ENCODE measurements at regions not wholly inside any gene's neighbourhood (a gene's known extent, or its start where the extent isn't known, plus 50 kb on each side); places are given as distances from the start of the nearest gene placed in this dataset.
A peak's percentile ranks its signal among the peaks of the same experiment; 100 is the strongest.

DNA sequence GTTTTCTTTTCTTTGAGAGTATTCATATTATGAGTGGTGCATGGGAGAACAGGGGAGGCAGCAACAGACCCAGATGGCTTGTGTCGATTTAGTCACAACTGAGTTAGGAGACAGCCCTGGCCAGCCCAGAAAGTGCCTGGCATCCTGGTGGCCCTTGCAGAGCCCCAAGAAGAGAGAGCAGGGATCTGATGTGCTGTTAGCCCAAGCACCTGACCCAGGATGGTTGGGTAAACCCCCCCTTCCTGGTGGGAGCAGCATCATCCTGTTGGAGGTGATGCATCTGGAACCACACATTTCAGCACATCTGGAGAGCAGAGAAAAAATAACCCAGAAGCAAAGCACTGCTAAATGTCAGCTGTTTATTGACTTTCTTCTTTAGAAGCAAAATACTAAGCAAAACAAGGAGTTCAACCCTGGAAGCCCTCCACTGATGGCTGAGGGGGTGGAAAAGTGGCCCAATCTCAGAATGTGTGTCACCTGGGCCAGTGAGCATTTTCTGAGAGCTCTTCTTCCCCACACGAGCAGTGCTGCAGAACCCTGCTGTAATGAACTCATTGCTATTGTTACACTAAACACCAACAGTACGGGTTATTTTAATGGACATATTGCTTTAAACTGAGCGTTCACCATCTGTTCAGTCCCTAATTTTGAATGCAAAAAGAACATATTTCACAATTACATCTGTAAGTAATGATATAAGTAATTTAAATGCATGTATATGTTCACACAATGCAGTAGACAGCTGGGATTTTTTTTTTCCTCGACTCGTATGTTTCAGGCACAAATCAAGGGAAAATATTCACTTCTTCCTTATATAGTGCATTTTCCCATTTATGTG lies 100.6 kb upstream of the SMIM21 start:
- BruUV-seq (replicated peaks), result no TSS peak
- Mint-ChIP-seq H3K4me3 (ENCODE audit: unreplicated experiment) (no peak overlapping the region), H3K9me3 (ENCODE audit: unreplicated experiment) (no peaks in the 10 kb centered on the region), H3K4me1 (ENCODE audit: insufficient read depth, unreplicated experiment) (peaks cover 7% of the 10 kb centered on the region), H3K27me3 (ENCODE audit: insufficient read depth, unreplicated experiment) (no peaks in the 10 kb centered on the region), H3K36me3 (ENCODE audit: insufficient read depth, unreplicated experiment) (no peaks in the 10 kb centered on the region), H3K27ac (ENCODE audit: low read depth, unreplicated experiment) (no peak overlapping the region)
- intact Hi-C loops (cut with micrococcal nuclease), result no loop called here
- TF ChIP-seq CTCF (IDR thresholded peaks at IDR 0.05; ENCODE audit: unreplicated experiment), result no peak
- POLR2A ChIA-PET, result no interaction called here
- CTCF ChIA-PET, result no interaction called here
- no peak for DNase-seq (ENCODE audit: unreplicated experiment)

- no peaks in the 10 kb centered on the region for H3K4me1 Mint-ChIP-seq (ENCODE audit: insufficient read depth, unreplicated experiment)
- intact Hi-C loops (cut with micrococcal nuclease), result no loop called here
- no peak for TF ChIP-seq CTCF (IDR thresholded peaks at IDR 0.05; ENCODE audit: unreplicated experiment)
- H3K9me3 Mint-ChIP-seq (ENCODE audit: unreplicated experiment), result no peaks in the 10 kb centered on the region
- ChIA-PET POLR2A (no interaction called here), CTCF (no interaction called here)
- no peak overlapping the region for H3K4me3 Mint-ChIP-seq (ENCODE audit: unreplicated experiment)
- BruUV-seq (replicated peaks), result no TSS peak
- no peak for DNase-seq (ENCODE audit: unreplicated experiment)
- peaks cover 6% of the 10 kb centered on the region for H3K36me3 Mint-ChIP-seq (ENCODE audit: insufficient read depth, unreplicated experiment)
- H3K27ac Mint-ChIP-seq (ENCODE audit: low read depth, unreplicated experiment), result peak overlapping the region; percentile 57
- no peaks in the 10 kb centered on the region for H3K27me3 Mint-ChIP-seq (ENCODE audit: insufficient read depth, unreplicated experiment)
Observed at GRCh38 chr18:75526038-75526437, 98.5 kb upstream of the SMIM21 start.

DNA sequence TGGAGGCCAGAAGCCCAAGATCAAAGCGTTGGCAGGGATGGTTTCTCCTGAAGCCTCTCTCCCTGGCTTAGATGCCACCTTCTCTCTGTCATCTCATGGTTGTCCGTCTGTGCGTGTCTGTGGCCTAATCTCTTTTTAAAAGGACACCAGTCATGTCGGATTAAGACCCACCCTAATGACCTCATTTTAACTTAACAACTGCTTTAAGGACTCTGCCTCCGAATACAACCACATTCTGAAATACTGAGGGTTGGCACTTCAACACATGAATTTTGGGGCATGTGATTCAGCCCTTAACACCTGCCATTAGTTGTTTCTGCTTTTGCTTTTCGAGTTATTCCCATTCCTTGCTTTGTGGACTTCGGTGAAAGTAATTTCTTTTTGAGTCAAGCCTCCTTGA lies 97.8 kb upstream of the SMIM21 start:
- H3K4me1 Mint-ChIP-seq (ENCODE audit: insufficient read depth, unreplicated experiment), result no peaks in the 10 kb centered on the region
- no peaks in the 10 kb centered on the region for H3K27me3 Mint-ChIP-seq (ENCODE audit: insufficient read depth, unreplicated experiment)
- H3K4me3 Mint-ChIP-seq (ENCODE audit: unreplicated experiment), result no peak overlapping the region
- peaks cover 6% of the 10 kb centered on the region for H3K36me3 Mint-ChIP-seq (ENCODE audit: insufficient read depth, unreplicated experiment)
- no peak for DNase-seq (ENCODE audit: unreplicated experiment)
- H3K9me3 Mint-ChIP-seq (ENCODE audit: unreplicated experiment), result no peaks in the 10 kb centered on the region
- TF ChIP-seq CTCF (IDR thresholded peaks at IDR 0.05; ENCODE audit: unreplicated experiment), result no peak
- intact Hi-C loops (cut with micrococcal nuclease), result no loop called here
- CTCF ChIA-PET, result interaction anchor here (0.7 kb wide), 1 partner anchor 583 kb away, joined by 3 read pairs; no protein-coding TSS in a partner anchor
- POLR2A ChIA-PET, result no interaction called here
- no TSS peak for BruUV-seq (replicated peaks)
- peak overlapping the region; percentile 57 for H3K27ac Mint-ChIP-seq (ENCODE audit: low read depth, unreplicated experiment)

DNA sequence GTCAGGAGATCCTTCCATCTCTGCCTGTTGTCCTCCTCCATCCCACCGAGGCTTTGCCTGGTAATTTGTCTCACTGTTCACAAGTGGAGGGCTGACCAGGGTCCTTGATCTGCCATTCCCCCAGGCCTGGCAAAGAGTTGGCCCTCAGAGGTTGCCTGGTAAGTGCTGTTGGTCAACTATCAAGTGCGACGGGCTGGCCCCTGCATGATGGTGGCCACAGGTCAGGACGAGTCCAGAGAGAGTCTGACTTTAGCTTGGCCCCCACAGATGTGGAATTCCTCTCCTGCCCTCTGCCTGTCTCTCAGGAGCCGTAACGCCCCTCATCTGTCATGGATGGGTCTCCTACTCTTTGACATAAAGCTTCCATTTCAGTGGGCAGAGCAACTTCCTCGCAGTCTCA lies 97.3 kb upstream of the SMIM21 start:
- no peak for TF ChIP-seq CTCF (IDR thresholded peaks at IDR 0.05; ENCODE audit: unreplicated experiment)
- no peaks in the 10 kb centered on the region for H3K4me1 Mint-ChIP-seq (ENCODE audit: insufficient read depth, unreplicated experiment)
- no peaks in the 10 kb centered on the region for H3K27me3 Mint-ChIP-seq (ENCODE audit: insufficient read depth, unreplicated experiment)
- no TSS peak for BruUV-seq (replicated peaks)
- no peak overlapping the region for H3K27ac Mint-ChIP-seq (ENCODE audit: low read depth, unreplicated experiment)
- POLR2A ChIA-PET, result no interaction called here
- H3K36me3 Mint-ChIP-seq (ENCODE audit: insufficient read depth, unreplicated experiment), result peaks cover 6% of the 10 kb centered on the region
- intact Hi-C loops (cut with micrococcal nuclease), result no loop called here
- no peak overlapping the region for H3K4me3 Mint-ChIP-seq (ENCODE audit: unreplicated experiment)
- CTCF ChIA-PET, result interaction anchor here (0.7 kb wide), 1 partner anchor 584 kb away, joined by 3 read pairs; no protein-coding TSS in a partner anchor
- H3K9me3 Mint-ChIP-seq (ENCODE audit: unreplicated experiment), result no peaks in the 10 kb centered on the region
- no peak for DNase-seq (ENCODE audit: unreplicated experiment)

All from MCF 10A (cell line).